ENCODE measurements at regions not wholly inside any gene's neighbourhood (a gene's known extent, or its start where the extent isn't known, plus 50 kb on each side); places are given as distances from the start of the nearest gene placed in this dataset.

DNA sequence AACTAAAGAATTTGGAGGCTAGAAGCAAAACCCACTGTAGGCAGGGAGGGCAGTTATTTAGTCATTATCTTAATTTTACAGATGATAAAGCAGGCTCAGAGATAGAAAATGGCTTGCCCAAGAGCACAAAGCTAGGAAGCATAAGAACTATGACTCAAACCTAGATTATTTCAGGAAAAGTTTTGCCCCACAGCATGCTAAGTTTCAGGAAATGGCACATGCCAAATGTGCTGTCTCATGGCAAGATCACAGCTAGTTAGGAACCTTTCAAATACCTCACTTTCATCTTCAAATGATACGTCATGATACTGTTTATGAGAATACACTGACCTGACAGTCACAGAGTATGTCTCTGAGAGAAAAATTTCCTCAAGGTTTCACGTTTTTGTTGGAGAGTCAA lies 78.5 kb upstream of the SPANXC start:
- TF ChIP-seq, protein P1, sequence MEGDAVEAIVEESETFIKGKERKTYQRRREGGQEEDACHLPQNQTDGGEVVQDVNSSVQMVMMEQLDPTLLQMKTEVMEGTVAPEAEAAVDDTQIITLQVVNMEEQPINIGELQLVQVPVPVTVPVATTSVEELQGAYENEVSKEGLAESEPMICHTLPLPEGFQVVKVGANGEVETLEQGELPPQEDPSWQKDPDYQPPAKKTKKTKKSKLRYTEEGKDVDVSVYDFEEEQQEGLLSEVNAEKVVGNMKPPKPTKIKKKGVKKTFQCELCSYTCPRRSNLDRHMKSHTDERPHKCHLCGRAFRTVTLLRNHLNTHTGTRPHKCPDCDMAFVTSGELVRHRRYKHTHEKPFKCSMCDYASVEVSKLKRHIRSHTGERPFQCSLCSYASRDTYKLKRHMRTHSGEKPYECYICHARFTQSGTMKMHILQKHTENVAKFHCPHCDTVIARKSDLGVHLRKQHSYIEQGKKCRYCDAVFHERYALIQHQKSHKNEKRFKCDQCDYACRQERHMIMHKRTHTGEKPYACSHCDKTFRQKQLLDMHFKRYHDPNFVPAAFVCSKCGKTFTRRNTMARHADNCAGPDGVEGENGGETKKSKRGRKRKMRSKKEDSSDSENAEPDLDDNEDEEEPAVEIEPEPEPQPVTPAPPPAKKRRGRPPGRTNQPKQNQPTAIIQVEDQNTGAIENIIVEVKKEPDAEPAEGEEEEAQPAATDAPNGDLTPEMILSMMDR (IDR thresholded peaks at IDR 0.05; ENCODE audit: poor library complexity), result no peak
- no peak for TF ChIP-seq EZH2 (IDR thresholded peaks at IDR 0.05; ENCODE audit: borderline replicate concordance)
- no peak for TF ChIP-seq EZH2phosphoT487 (IDR thresholded peaks at IDR 0.05; ENCODE audit: low read depth, severe bottlenecking, unreplicated experiment)
